OCI-LY3 (cell line): ENCODE measurements at regions not wholly inside any gene's neighbourhood (a gene's known extent, or its start where the extent isn't known, plus 50 kb on each side); places are given as distances from the start of the nearest gene placed in this dataset.

Experiments used
- CTCF ChIP-seq: fragments of 200-600, 300-600 bp; sonication (generic); IDR thresholded peaks from 2 replicates; pipeline ENCODE4 v1.5.1; 2014; ENCODE audit warnings: antibody characterized with exemption, low read length, low read depth
- EZH2phosphoT487 ChIP-seq: fragments of 200-600 bp; shearing (Covaris generic); IDR thresholded peaks from 2 replicates; pipeline ENCODE4 v1.6.1; 2018; ENCODE audit warnings: antibody characterized with exemption, mixed run types, low read depth

- TF ChIP-seq CTCF = no peak
- no peak for TF ChIP-seq EZH2phosphoT487
Observed at GRCh38 chr2:10965241-10965843, 53.6 kb downstream of the KCNF1 start.
